ENCODE measurements at regions not wholly inside any gene's neighbourhood (a gene's known extent, or its start where the extent isn't known, plus 50 kb on each side); places are given as distances from the start of the nearest gene placed in this dataset.

DNA sequence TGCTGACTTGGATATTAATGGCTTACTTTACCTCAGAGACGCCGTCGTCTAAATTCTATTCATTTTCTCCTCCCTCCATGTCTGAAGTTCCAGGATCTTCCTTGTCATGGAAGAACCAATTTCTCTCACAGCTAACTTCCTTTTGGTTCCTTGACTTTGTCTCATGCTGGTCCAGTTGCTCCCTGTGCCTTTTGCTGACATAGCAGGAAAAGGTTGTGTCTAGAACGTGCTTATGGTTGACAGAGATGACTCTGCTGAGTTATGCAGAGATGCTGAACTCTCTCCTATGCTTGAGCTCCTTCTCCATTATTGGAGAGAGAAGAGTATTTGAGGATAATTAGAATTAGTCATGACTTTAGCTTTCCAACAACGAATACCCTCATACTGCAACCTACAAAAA lies 1338.9 kb downstream of the MAT2B start:
- Histone ChIP-seq H3K4me3 (no peak overlapping the region), H3K4me1 (no peaks in the 10 kb centered on the region), H3K9me3 (peaks cover 0 to 7% (median 0%) of the 10 kb centered on the region in 8 donors), H3K27ac (no peak overlapping the region), H3K36me3 (no peaks in the 10 kb centered on the region), H3K27me3 (replicated peaks in 1 of 7) (no peaks in the 10 kb centered on the region)
- 81 to 91% (median 87%) methylated on average over 5 of the region's 5 CpGs for WGBS, 5 donors
- TF ChIP-seq, protein P1, sequence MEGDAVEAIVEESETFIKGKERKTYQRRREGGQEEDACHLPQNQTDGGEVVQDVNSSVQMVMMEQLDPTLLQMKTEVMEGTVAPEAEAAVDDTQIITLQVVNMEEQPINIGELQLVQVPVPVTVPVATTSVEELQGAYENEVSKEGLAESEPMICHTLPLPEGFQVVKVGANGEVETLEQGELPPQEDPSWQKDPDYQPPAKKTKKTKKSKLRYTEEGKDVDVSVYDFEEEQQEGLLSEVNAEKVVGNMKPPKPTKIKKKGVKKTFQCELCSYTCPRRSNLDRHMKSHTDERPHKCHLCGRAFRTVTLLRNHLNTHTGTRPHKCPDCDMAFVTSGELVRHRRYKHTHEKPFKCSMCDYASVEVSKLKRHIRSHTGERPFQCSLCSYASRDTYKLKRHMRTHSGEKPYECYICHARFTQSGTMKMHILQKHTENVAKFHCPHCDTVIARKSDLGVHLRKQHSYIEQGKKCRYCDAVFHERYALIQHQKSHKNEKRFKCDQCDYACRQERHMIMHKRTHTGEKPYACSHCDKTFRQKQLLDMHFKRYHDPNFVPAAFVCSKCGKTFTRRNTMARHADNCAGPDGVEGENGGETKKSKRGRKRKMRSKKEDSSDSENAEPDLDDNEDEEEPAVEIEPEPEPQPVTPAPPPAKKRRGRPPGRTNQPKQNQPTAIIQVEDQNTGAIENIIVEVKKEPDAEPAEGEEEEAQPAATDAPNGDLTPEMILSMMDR (IDR thresholded peaks at IDR 0.05 in 8 of 11, conservative IDR thresholded peaks at IDR 0.05 in 3 of 11) = no peak
- no peak for TF ChIP-seq POLR2AphosphoS5 (IDR thresholded peaks at IDR 0.05)
- TF ChIP-seq POLR2A (IDR thresholded peaks at IDR 0.05) = no peak
- intact Hi-C loops (cut with DNase I; ENCODE audit: low total_unique reads) = no loop called here
- DNase-seq = no peak

DNA sequence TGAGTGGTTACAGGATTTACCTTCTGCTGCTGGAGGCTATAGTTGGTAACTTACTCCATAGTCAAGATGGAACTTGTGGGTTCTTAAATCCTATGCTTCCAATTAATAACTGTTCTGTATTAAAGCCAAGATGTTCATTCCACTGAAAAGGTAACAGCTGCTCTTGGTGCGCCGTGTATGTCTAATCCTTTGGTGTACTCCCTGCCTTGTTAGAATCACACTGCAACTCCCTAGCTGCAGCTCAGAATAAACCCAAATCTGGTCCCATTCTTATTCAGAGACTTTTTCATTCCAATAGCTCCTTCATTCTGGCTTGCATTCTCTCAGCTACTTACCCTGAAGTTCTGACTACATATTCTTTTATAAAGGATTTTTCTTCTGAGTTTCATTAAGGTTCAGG lies 1355.5 kb downstream of the MAT2B start:
- 92 to 97% (median 93%) methylated on average over 2 of the region's 2 CpGs for WGBS, 5 donors
- Histone ChIP-seq H3K27me3 (replicated peaks in 1 of 7) (no peaks in the 10 kb centered on the region), H3K9me3 (no peaks in the 10 kb centered on the region), H3K4me1 (no peaks in the 10 kb centered on the region), H3K4me3 (no peak overlapping the region), H3K27ac (no peak overlapping the region), H3K36me3 (no peaks in the 10 kb centered on the region)
- no peak for DNase-seq
- TF ChIP-seq POLR2A (IDR thresholded peaks at IDR 0.05) (no peak), POLR2AphosphoS5 (IDR thresholded peaks at IDR 0.05) (no peak)
- TF ChIP-seq, protein P1 (IDR thresholded peaks at IDR 0.05 in 8 of 11, conservative IDR thresholded peaks at IDR 0.05 in 3 of 11) = no peak
- intact Hi-C loops (cut with DNase I; ENCODE audit: low total_unique reads) = no loop called here

DNA sequence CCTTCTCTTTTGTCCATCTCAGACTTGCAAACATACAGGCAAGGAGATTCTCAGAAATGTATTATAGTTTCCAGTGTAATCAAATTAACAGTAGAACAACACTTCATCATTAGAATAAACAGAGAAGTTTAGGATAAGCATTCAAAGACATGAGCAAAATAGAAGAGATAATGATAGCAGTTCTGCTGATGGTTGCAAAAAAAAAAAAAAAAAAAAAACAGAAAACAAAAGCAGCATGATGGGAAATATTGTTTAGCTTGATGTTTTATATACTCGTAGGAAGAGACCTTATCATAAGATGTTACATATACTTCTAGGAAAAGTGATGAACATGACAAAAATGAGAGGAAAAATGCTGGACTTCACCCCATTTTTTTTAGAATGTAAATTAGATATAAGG lies 1356.2 kb downstream of the MAT2B start:
- no peak overlapping the region for H3K27ac ChIP-seq
- 72 to 88% (median 83%) methylated on average over 1 of the region's 1 CpG for WGBS, 5 donors
- no peaks in the 10 kb centered on the region for H3K4me1 ChIP-seq
- TF ChIP-seq POLR2A (IDR thresholded peaks at IDR 0.05) (no peak), POLR2AphosphoS5 (IDR thresholded peaks at IDR 0.05) (no peak)
- TF ChIP-seq, protein P1 (IDR thresholded peaks at IDR 0.05 in 8 of 11, conservative IDR thresholded peaks at IDR 0.05 in 3 of 11) = no peak
- no peak overlapping the region for H3K4me3 ChIP-seq
- no peak for DNase-seq
- H3K9me3 ChIP-seq = no peaks in the 10 kb centered on the region
- no peaks in the 10 kb centered on the region for H3K36me3 ChIP-seq
- intact Hi-C loops (cut with DNase I; ENCODE audit: low total_unique reads) = no loop called here
- no peaks in the 10 kb centered on the region for H3K27me3 ChIP-seq (replicated peaks in 1 of 7)

DNA sequence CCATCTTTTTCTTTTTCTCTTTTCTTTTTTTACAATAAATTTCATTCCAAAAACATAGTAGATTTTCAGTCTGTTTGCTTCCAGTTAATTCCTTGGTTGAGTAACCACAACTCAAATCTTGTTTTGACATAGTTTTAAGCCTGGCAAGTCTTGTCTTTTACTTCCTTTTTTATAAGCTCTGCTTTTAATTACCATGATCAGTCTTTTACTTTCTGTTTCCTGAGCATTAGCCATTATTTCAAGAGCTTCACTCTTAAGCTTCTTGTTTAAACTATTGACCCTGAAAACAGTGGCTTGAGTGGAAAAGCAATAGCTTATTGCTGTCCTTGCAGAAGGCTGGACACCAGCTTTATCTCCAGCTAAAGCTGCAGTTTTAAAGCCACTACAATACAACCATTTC lies 1363.3 kb downstream of the MAT2B start:
- TF ChIP-seq, protein P1 (IDR thresholded peaks at IDR 0.05 in 8 of 11, conservative IDR thresholded peaks at IDR 0.05 in 3 of 11) = no peak
- TF ChIP-seq POLR2A (IDR thresholded peaks at IDR 0.05) = no peak
- TF ChIP-seq POLR2AphosphoS5 (IDR thresholded peaks at IDR 0.05) = no peak
- no peaks in the 10 kb centered on the region for H3K9me3 ChIP-seq
- no peak overlapping the region for H3K4me3 ChIP-seq
- no peaks in the 10 kb centered on the region for H3K36me3 ChIP-seq
- H3K4me1 ChIP-seq = peaks cover 0 to 6% (median 0%) of the 10 kb centered on the region in 6 donors
- peak overlapping the region in 3 of 8 donors; percentile 8 to 37 (median 18) for H3K27ac ChIP-seq
- intact Hi-C loops (cut with DNase I; ENCODE audit: low total_unique reads) = no loop called here
- DNase-seq = no peak
- H3K27me3 ChIP-seq (replicated peaks in 1 of 7) = no peaks in the 10 kb centered on the region
